ENCODE measurements at regions not wholly inside any gene's neighbourhood (a gene's known extent, or its start where the extent isn't known, plus 50 kb on each side); places are given as distances from the start of the nearest gene placed in this dataset.
"Not testable (repeated sequence)": the region's sequence is repeated elsewhere in the genome, so short reads cannot be mapped to it uniquely, and the experiment has no call there.

DNA sequence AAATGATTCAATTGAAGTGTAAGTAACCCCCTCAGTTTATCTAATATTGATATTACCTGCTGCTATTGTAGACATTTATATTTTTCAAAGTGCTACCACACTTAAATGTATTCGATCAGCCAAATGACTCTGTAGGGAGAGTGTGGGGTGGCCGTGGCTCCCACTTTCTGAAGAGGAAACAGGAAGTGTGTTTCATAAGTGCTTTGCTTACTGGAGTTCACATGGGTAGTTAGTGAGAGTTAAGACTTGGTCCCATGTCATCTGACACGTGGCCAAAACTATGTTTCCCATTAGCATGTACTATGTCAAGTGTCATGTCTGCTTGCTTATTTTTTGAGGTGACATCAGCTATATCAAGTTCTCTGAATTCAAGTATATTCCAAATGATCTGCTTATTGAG, 308.1 kb upstream of the GATB start:
- no peak for DNase-seq (ENCODE audit: low read depth, low spot score)

DNA sequence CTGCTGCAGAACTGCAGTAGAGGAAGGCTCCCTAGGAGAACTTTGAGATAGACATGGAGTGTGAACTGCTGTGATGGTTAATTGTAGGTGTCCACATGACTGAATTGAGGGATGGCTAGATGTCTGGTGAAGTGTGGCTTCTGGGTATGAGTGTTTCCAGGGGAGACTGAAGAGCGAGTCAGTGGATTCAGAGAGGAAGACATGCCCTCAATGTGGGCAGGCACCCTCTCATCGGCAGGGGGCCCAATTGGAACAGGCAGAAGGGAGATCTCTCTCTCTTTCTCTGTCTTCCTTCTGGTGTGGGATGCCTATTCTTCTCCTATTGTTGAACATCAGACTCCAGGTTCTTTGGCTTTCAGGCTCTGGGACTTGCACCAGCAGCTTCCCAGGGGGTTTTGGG, 304.7 kb upstream of the GATB start:
- DNase-seq (ENCODE audit: low read depth, low spot score): no peak

GRCh38 chr4:152064753-152065152, 303.9 kb upstream of the GATB start:
- no peak for DNase-seq (ENCODE audit: low read depth, low spot score)

DNA sequence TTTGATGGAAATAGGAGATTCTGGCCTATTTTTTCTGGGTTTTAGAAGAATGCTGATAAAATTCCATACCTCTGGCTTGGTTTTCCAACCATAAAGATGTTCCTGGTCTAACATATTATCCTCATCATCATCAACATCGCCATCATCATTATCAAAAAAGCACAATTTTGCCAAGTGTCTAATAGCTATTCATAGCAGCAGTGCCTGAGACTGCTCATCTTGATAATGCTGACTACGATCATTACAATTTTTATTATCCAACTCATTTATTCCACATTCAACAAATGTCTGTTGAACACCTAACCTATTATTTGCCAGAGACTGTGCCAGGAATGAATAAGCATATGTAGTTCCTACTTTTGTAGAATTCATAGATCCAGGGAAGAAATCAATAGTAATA, 303.5 kb upstream of the GATB start:
- no peak for DNase-seq (ENCODE audit: low read depth, low spot score)

DNA sequence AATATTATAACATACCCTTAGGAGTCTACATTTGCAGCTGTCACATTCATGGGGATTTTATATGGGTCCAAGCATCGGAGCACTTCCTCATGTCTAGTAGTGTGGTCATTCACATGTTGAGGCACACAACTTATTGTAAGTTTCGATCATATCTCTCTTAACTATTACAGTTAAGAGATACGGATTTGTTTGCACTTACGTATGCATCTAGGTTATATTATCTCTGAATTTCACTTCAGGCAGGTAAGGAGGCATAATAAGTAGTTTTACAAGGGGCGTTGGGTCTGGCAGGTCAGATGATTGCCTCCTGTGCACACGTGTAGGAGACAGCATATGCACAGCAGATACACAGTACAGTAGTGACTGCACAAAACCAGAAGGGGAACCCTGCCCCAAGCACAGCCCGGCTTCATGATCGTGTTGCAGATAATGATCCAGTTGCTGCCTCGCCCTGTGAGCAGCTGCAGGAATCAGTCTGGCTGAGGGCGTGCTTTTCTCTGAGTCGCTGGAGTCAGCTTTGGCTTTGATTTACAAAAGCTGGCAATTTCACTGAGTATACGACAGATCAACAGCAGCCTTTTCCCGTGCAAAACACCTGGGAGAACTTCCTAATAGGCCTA, 302.9 kb upstream of the GATB start:
- DNase-seq (ENCODE audit: low read depth, low spot score): no peak

DNA sequence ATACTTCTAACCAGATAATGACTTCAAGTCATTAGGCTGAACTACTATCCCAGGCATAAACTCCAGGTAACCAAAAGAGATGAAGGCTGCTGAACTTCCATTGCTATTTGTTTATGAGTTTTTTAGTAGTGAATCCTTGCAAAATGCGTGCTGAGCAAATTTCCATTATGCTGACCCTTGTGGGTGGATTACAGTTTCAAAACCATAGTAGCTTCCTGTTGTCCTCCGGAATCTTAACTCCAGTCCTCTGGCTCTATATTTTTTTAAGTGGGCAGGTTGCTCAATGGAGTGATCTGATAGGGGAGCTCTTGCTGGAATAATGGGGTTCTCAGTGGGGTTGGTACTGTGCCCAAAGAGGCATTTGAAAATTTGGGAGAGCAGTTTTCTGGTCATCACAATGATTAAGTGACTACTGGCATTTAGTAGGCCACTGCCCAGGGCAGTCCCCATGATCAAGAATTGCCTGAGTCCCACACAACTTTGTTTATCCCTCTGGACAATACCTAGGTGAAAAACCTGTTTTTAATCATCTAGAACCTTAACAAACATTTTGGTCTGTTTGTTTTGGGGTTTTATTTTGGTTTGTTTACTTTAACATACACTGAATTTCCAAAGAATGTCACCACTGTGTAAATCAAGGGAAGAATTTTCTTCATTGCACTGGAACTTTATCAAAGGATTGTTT, 302.3 kb upstream of the GATB start:
- DNase-seq (ENCODE audit: low read depth, low spot score): no peak

DNA sequence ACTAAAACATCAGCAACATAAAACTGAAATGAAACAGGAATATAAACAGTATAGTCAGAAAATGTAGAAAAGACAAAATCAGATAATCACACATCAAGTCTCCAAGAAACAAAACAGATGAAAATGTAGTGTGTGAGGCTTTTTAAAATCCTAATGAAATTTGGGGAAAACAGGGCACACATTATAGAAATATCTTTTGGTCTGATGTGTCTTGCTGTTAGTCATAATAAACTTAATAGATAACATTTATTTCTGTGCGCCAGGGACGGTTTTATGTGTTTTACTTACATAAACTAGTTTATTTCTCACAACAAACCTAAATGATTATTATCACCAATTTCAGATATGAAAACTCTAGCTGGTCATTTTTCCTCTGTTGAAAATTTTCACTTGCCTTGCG, 293.9 kb upstream of the GATB start:
- DNase-seq (ENCODE audit: low read depth, low spot score): no peak

DNA sequence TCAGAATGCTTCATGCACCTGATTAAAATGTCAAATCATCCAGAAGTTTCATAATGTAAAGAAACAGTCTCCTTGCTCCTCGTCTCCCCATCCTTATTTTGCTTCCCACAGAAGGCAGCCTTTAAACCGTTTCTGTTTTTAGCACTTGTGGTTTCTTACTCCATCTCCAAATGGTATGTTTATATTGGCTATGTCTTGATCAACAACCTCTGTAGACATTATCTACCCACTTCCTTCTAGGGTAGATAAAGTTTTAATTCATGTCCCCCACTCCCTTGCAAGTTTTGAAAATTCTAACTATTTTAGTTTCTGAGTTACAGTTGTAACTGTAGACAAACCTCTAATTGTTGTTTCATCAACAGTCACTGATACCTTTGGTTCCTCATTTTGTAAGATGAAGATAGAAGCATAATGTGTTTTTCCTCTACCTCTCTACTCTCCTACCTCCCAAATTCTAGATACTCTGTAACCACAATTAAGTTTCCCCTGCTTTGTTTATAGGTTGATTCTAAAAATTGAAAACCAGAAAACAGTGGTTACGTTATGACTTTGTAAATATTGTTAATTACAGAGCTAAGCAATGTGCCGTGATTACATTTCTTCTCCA, 291.7 kb upstream of the GATB start:
- DNase-seq (ENCODE audit: low read depth, low spot score): no peak

- not testable (repeated sequence) for DNase-seq (ENCODE audit: low read depth, low spot score)
Observed at GRCh38 chr4:152051332-152051731, 290.5 kb upstream of the GATB start.

GRCh38 chr4:152050106-152050505, 289.3 kb upstream of the GATB start:
- DNase-seq (ENCODE audit: low read depth, low spot score): no peak

DNA sequence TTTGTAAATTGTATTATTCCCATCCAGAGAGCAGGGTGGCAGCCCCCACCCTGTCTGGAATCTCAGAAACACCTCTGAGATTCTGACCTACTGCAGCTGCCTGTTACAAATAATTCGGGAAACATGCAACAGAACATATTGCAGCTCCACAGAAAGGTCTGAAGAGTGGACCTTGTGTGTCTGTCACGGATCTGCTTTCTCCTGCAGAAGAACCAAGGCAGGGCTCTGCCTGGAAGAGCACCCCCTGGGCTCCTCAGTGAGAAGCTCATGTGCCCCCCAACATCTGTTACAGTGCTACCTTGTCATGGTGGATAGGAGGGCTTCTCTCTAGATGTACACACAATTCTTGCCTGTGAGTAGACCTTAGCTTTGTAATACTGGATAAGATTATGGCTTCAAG, 286.6 kb upstream of the GATB start:
- DNase-seq (ENCODE audit: low read depth, low spot score): no peak

DNA sequence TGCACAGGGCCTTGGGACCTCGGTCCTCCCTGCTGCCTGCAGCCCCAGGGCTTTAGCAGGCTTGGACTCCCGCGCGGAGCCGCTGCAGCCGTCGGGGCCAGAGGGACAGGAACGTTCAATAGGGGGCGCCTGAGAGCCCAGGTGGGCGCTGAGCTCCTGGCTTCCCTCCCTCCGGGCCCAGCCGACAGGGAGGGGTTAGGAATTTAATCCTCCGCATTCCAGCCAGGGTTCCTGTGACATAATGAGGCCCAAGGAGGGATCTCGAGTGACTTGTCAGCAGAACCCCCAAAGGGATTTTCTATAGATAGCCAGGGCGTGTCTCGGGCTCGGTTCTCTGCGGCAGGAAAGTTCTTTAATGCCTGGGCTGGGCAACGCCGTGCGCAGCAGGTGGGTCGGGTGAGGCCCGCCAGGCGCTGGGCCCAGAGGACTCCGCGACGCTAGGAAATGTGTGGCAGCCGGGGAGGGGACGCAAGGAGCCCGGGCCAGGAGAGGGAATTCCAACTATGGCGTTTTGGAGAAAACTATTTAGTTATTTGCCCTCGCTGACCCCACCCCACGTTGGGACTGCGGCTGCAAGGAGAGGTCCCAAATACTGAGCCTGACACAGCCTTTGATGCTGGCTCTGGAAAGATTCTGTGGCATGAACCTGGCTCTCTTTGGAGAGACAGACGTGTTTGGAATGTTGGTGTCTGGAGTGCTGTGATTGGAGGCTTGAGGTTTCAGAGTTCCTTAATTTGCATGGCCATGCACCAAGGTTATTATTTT, 285.2 kb upstream of the GATB start:
- peak; percentile 78 for DNase-seq (ENCODE audit: low read depth, low spot score)

DNA sequence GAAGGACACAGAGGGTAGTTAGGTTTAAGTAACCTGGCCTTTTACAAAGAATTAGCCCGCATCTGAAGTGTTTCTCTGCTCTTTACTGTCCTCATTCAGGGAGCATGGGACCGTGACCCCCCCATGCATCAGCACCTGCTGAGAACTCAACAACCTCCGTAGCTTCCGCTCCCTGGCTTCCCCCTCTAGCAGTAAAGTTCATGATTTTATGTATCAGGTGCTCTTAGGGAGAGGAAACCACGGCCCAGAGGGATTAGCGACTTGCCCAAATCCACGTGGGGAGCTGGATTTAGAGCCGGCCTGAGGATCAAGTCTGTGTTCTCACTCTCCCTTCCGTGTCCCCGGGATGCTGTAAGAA, 284.6 kb upstream of the GATB start:
- DNase-seq (ENCODE audit: low read depth, low spot score): peak; percentile 0

- DNase-seq (ENCODE audit: low read depth, low spot score): no peak
Observed at GRCh38 chr4:152044331-152045036, 283.7 kb upstream of the GATB start.

DNA sequence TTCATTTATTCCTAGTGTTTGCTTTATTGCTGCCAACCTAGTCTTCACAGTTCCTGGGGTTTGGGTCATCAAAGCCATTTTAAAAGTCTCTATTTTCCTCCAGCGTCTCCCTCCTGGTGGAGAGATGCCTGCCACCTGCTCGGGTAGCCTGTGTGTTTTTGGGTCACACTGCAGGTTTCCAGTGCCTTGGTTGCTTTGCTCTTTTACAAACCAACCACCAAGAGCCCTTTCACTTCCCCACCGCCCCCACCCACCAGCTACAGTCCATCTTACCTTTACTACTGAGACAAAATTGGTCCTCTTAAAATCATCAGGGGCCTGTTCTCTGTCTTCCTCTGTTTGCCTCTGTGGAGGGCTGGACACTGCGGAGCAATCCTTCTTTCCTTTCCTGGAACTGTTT, 280.5 kb upstream of the GATB start:
- DNase-seq (ENCODE audit: low read depth, low spot score): no peak

GRCh38 chr4:152039691-152040090, 278.9 kb upstream of the GATB start:
- DNase-seq (ENCODE audit: low read depth, low spot score): no peak

DNA sequence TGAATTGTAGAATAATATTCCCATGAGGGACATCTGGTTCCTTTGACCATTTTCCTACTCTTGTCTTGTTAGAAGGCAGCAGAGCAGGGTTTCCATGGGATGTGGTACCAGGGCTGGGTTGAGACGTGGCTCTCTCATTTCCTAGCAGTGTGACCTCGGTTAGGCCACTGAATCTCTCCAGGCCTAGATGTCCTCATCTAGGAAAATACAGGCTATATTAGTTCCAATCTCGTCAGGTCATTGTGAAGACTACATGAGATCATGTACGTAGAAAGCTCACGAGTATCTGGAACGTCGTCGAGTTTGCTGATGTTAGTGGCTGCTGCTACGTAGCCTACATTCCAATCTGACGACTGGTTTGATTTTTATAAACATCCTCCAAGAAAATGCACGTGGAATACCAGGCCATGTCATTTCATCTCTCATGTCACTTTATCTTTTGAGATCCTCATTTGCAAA, 278.2 kb upstream of the GATB start:
- DNase-seq (ENCODE audit: low read depth, low spot score): no peak

GRCh38 chr4:152038238-152038637, 277.4 kb upstream of the GATB start:
- no peak for DNase-seq (ENCODE audit: low read depth, low spot score)

DNA sequence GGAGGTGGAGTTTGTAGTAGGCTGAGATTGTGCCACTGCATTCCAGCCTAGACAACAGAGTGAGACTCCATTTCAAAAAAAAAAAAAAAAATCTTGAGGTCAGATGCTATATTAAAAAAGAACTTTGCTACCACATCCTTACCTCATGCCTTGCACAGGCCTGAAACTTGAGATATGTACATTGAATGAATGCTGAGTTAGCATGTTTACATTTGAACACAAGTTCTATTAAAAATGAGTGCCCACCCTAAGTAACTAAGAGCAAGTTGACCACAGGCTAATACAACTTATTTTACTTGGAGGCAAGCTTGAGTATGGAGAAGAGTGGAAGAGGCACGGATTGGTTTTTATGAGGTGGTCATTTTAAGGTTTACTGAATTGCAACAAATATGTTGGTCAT, 276.6 kb upstream of the GATB start:
- DNase-seq (ENCODE audit: low read depth, low spot score): no peak

DNA sequence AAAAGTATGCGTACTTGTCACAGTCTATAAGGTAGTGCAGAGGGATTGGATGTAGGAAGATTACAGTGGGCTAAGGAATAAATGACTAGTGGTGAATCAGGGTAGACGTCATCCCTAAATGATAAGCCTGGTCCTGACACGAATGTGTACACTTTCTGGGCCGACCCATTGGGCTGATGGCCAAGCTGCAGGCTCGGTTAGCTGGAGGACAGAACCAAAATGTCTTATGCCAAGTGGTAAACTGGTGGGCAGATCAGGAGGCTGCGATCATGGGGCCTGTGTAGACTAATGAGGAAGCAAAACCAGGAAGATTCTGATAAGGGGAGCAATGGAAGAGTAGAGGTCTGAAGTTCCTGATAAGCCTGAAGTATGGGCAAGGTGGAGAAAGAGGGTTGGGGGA, 272.8 kb upstream of the GATB start:
- no peak for DNase-seq (ENCODE audit: low read depth, low spot score)

- no peak for DNase-seq (ENCODE audit: low read depth, low spot score)
Observed at GRCh38 chr4:152032722-152033131, 271.9 kb upstream of the GATB start.

- DNase-seq (ENCODE audit: low read depth, low spot score): no peak
Observed at GRCh38 chr4:152029631-152030030, 268.8 kb upstream of the GATB start.

Data from iPS DF 19.7 (cell line).